Hepatocyte (in vitro differentiated cells): ENCODE measurements at regions not wholly inside any gene's neighbourhood (a gene's known extent, or its start where the extent isn't known, plus 50 kb on each side); places are given as distances from the start of the nearest gene placed in this dataset.

Source experiments
- EZH2 ChIP-seq: fragments of 200-600 bp; sonication (generic); IDR thresholded peaks from 2 replicates; pipeline ENCODE4 v1.6.1; 2016; ENCODE audit warnings: antibody characterized with exemption, mild to moderate bottlenecking, borderline replicate concordance
- TF ChIP-seq, protein P1 (sequence below): fragments of 200-600 bp; sonication (generic); IDR thresholded peaks from 2 replicates; pipeline ENCODE4 v1.5.1; 2016; ENCODE audit warnings: antibody characterized with exemption, mild to moderate bottlenecking; ENCODE audit not compliant: poor library complexity

DNA sequence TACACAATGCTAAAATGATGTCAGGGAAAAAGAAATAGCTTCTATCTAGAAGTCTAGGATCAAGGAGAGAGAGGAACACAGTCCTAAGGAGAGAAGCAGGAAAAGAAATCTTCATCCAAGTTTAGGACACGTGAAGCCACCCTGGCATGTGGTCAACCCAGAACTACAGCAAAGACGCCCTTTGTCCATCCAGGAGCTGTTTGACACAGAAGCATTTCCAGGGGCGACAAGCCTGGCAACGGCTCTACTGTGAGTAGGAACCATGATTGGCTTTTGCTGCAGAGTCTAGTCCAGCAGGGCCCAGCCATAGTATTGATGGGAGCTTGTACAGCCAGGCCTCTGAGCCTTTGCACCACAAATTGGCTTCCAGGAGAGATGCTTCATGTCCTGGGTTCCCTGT is 185.4 kb upstream of the RPL38 start:
- TF ChIP-seq, protein P1, sequence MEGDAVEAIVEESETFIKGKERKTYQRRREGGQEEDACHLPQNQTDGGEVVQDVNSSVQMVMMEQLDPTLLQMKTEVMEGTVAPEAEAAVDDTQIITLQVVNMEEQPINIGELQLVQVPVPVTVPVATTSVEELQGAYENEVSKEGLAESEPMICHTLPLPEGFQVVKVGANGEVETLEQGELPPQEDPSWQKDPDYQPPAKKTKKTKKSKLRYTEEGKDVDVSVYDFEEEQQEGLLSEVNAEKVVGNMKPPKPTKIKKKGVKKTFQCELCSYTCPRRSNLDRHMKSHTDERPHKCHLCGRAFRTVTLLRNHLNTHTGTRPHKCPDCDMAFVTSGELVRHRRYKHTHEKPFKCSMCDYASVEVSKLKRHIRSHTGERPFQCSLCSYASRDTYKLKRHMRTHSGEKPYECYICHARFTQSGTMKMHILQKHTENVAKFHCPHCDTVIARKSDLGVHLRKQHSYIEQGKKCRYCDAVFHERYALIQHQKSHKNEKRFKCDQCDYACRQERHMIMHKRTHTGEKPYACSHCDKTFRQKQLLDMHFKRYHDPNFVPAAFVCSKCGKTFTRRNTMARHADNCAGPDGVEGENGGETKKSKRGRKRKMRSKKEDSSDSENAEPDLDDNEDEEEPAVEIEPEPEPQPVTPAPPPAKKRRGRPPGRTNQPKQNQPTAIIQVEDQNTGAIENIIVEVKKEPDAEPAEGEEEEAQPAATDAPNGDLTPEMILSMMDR, result no peak
- no peak for TF ChIP-seq EZH2
